NCI-H526 (cell line): ENCODE measurements at regions not wholly inside any gene's neighbourhood (a gene's known extent, or its start where the extent isn't known, plus 50 kb on each side); places are given as distances from the start of the nearest gene placed in this dataset.

Experiments
- DNase-seq, 2 experiments: peaks; one replicate each; lab custom pipeline; 2025; lab: John Stamatoyannopoulos, UW

DNA sequence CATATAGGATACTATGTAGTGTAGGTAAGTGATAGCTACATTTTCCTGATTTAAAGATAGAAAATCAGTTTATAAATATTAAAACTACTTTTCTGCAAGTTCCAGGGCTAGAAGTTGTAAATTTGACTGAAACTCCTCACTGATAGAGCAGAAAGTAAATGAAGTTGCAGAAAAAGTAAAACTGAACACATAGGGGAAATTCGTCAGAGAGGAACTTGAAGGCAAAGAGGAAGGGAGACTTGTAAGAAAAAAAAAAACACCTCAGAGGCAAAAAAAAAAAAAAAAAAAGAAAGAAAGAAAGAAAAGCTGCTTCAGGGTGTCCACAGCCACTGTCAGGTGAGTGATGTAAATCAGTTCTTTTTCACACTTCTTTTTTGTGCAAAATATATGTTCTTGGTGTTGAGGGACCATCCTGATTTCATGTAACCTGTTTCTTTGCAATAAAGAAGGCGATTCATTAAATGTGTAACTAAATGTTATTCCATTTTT is 336.2 kb upstream of the ZNF462 start:
- DNase-seq, result no peak

DNA sequence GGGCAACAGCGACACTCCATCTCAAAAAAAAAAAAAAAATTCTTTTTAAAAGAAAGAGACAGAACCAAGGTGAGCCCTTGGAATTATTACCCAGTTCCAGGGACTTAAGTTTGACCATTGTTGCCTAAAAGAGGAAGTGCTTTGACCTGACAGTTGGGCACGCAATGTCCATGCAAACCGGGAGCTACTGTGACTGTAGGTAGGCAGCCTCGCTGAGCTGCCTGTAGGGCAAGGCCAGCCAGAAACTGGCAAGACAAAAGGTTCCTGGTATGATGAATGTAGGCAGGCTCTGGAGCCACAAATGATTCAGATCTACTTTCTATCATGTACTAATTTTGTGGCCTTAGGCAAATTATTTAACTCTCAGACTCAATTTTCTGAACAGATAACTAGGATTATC is 334.8 kb upstream of the ZNF462 start:
- no peak for DNase-seq

DNA sequence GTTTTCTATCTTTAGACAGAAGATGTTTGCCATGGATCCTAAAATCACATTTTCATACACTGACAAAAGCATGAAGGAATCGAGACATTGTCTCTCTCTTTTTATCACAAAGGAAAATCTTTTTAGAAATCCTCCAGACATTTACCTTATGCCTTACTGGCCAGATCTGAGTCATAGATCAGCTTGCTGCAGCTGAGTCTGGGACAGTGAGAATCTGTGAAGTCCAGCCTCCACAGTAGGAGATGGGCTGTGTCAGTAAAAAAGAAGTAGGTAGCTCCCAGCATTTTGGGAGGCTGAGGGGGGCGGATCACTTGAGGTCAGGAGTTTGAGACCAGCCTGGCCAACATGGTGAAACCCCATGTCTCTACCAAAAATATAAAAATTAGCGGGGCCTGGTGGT is 333.4 kb upstream of the ZNF462 start:
- DNase-seq, result no peak

GRCh38 chr9:106531491-106531890 is 331.5 kb upstream of the ZNF462 start:
- no peak for DNase-seq

GRCh38 chr9:106532306-106533015 is 330.5 kb upstream of the ZNF462 start:
- no peak for DNase-seq

DNA sequence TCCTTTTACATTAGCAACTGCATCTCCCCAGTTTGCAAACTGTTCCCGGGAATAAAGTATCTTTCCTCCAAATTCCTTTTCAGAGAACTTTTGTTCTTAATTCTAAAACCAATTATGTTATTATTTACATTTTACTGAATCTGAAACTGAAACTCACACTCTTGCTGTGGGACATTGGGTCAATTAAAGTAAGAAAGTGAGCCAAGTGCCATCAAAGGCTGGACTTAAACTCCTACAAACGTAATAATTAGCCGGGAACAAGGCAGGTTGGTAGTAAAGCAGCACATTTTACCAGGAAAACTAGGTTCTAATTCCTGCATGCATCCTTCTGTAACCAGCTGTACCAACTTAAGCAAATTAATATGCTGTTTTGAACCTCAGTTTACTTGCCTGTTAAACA is 328.2 kb upstream of the ZNF462 start:
- no peak for DNase-seq

DNA sequence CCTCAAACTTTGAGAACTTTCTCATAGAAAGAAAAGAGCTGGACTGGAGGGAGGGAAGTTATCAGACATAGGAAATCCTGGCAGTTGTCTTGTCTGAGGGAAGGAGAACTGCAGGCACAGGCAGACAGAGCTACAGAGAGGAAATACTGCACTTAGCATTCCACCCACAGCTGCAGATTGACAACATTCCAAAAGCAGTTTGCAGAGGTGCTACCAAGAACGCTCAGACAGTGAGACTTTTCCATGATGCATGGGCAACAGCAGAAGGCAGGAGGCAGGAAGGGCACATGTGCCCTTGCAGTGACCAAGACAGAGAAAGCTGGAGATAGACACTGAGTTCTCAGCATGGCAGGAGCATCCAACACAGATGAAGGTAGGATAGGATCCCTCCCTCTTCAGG is 327.5 kb upstream of the ZNF462 start:
- DNase-seq, result no peak

DNA sequence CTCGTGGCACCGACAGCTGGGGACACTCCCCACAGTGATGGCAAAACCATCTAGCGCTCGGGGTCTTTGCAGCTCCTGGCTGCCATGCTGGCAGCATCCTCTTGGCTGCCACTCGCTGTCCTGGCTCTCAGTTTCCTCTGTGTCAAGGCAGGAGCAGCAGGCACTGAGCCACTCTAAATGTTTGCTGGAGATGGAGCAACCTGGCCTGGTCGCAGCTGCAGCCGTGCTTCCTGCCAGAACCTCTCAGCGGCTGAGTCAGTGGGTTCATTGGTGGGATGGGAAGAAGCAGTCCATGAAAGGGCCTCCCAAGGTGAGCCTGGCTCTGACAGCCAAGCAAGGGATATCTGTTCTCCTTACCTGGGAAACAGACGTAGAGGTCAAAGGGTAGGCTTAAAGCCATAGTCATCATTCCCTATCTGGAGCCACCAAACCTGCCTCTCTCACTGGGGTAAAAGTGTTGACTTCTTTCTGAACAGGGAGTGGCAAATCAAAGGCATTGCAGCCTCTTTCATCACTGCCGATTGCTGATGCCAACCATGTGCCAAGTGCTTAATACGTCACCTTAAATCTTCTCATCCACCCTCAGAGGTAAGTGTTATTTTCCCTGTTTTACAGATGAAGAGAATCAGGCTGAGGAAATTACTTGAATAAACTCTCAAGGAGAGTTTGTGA is 304.8 kb upstream of the ZNF462 start:
- no peak for DNase-seq

DNA sequence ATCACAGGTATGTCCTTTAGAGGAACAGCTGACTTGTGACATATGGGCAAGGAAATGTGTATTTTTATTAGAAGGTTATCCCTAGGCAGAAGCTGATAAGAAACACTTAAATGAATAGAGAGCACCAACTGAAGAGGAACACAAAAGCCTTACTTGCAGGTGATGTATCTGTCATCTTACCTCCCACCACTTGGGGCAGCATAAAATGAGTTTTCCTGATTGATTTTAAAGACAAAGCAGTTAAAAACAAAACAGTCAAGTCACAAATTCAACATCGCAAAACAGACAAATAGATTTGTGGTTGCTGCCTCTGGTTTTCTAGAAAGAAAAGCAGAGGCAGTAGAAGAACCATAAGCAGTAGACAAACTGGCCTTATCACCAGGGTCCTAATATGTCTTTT is 302.4 kb upstream of the ZNF462 start:
- no peak for DNase-seq

GRCh38 chr9:106575823-106576222 is 287.1 kb upstream of the ZNF462 start:
- DNase-seq, result no peak

DNA sequence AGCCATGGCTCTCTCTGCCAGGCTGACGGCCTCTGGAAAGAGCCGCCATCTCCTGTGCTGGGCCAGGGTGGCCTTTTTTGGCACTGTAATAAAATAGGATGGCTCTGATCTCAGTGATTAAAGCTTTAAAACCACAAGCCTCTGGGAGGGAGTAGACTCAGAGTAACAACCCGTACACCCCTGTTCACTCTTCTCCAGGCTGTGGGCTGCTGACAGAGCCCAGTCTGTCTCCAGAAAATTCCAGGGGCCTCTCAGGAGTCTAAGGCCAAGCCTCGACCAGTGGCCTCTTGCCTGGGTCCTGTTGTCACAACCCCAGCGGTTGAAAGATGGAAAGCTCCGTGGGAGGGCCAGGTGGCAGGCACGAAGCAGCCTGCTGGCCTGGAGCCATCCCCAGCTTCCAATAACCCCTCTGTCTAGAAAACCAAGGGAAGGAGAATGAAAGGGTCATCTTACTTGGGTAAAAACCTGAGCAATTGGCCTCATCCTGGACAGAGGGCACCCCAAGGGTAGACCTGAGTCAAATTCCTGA is 286.7 kb upstream of the ZNF462 start:
- no peak for DNase-seq

DNA sequence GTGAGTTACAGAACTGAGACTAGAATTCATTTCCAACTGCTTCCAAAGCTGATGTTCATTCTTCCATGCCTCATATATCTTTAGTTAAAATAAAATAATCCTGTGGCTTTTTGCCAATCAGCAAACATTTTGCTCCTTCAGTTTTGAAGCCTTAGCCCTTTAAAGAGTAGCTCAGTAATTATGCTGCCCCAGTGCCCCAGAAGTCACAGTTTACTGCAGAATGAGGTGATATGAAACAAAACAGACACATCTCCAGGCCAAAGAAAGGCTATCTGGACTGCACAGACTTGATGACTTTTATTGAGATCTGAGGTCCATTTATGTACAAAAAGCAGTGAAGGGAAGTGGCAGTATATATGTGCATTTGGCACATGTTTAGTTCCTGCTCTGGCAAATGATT is 285.8 kb upstream of the ZNF462 start:
- no peak for DNase-seq

GRCh38 chr9:106580546-106580945 is 282.4 kb upstream of the ZNF462 start:
- DNase-seq, result no peak

DNA sequence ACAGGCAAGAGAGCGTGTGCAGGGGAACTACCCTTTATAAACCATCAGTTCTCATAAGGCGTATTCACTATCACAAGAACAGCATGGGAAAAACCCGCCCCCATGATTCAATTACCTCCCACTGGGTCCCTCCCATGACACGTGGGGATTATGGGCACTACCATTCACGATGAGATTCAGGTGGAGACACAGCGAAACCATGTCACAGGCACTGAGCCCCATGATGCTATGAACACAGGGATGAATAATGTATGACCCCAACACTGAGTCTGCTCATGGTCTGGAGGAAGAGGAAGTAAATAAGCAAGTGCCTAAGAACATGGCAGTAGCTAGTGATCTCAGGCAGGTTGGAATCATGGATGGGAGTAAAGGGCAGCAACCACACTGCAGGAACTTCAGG is 281.0 kb upstream of the ZNF462 start:
- DNase-seq, result no peak

DNA sequence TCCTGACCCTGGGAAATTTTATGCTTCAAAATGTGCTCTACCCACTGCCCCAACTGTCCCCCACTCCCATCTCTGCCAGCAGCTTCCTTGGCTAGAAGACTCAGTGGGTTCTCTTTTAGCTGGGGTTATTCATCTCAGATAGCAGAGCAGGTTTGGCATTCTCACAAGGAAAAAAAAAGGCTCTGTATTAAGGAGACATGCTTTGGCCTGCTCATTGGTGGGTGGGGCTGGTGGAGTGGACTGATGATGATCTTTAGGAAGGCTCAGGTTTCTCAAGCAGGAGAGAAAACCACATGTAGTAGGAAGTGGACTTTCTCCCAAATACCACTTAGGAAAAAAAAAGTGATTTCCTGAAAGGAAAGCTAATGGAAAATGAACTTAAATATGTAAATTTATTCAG is 279.2 kb upstream of the ZNF462 start:
- DNase-seq, result no peak

DNA sequence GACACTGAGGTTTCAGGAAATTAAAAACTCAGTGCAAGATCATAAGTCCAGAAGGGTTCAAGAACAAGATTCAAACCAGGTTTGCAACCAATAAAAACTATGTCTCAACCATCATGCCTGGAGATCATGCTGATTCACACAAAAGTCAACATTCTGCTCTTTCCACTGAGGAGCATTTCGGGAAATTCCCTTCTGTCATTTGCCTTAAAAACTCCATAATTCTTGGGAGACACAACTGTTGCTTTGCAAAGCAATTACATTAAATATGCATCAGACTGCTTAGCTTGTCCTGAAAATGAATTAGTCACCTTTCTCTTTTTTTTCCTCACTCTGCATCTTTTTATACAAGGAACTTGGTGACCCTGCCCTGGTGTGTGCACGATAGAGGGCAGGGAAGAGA is 275.9 kb upstream of the ZNF462 start:
- DNase-seq, result no peak

DNA sequence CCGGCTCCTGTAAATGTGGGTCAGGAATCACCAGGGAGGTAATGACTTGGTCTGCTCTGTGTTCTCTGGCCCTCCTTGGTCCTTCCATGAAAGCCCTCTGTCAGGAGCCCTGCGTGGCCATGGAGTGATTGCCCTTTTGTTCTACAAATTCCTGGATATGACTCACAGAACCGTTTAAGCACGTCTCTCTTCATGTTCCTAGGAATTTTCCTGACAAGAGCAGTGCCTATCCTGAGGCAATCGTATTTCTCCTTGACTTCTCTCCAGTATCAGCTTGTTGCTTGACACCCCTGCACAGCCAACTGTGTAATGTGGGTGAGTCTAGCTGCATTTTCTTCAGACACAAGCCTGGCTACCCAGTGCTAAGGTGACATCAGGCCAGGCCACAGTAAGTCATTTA is 274.3 kb upstream of the ZNF462 start:
- no peak for DNase-seq

GRCh38 chr9:106590759-106591505 is 272.0 kb upstream of the ZNF462 start:
- DNase-seq, result no peak

DNA sequence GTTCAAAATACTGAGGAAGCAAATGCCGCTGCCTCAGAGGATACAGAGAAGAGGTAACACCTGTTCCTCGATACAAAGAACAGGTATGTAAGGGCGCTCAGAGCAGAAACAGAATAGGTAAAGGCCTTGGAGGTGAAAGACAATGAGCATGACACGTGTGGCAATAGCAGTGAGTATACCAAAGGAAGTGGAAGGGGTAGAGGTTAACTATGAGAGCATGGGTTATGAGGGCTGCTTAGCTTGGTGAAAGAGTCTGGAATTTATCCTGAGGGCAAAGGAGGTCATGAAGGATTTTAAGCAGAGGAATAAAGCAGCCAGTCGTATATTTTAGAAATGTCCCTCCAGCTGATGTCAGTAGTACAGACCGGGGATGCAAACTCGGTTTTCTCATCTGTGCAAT is 269.8 kb upstream of the ZNF462 start:
- no peak for DNase-seq

- DNase-seq, result no peak
These were observed 266.0 kb upstream of the ZNF462 start for GRCh38 chr9:106596984-106597383.

GRCh38 chr9:106600955-106601560 is 261.9 kb upstream of the ZNF462 start:
- DNase-seq, result no peak

- no peak for DNase-seq
These were observed 260.6 kb upstream of the ZNF462 start for GRCh38 chr9:106602344-106602743.
